ENCODE measurements at regions not wholly inside any gene's neighbourhood (a gene's known extent, or its start where the extent isn't known, plus 50 kb on each side); places are given as distances from the start of the nearest gene placed in this dataset.

DNA sequence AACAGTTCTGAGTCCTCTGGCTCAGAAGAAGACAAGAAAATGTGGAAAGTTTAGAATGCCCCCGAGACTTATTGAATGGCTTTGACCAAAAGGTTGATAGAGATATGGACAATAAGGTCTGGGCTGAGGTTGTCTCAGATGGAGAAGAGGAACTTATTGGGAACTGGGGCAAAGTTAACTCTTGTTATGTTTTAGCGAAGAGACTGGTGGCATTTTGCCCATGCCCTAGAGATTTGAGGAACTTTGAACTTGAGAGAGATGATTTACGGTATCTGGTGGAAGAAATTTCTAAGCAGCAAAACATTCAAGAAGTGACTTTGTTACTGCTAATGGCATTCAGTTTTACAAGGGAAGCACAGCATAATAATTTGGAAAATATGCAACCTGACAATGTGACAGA, 1549.3 kb upstream of the ADGRL3 start:
- no peak overlapping the region for H3K27ac Mint-ChIP-seq (ENCODE audit: unreplicated experiment)
- no peaks in the 10 kb centered on the region for H3K27me3 Mint-ChIP-seq (ENCODE audit: unreplicated experiment)
- BruUV-seq (replicated peaks), result no TSS peak
- H3K9me3 Mint-ChIP-seq (ENCODE audit: low read depth, unreplicated experiment), result peaks cover 6% of the 10 kb centered on the region
- TF ChIP-seq, protein P1, sequence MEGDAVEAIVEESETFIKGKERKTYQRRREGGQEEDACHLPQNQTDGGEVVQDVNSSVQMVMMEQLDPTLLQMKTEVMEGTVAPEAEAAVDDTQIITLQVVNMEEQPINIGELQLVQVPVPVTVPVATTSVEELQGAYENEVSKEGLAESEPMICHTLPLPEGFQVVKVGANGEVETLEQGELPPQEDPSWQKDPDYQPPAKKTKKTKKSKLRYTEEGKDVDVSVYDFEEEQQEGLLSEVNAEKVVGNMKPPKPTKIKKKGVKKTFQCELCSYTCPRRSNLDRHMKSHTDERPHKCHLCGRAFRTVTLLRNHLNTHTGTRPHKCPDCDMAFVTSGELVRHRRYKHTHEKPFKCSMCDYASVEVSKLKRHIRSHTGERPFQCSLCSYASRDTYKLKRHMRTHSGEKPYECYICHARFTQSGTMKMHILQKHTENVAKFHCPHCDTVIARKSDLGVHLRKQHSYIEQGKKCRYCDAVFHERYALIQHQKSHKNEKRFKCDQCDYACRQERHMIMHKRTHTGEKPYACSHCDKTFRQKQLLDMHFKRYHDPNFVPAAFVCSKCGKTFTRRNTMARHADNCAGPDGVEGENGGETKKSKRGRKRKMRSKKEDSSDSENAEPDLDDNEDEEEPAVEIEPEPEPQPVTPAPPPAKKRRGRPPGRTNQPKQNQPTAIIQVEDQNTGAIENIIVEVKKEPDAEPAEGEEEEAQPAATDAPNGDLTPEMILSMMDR (IDR thresholded peaks at IDR 0.05; ENCODE audit: unreplicated experiment), result no peak
- no peaks in the 10 kb centered on the region for H3K36me3 Mint-ChIP-seq (ENCODE audit: insufficient read depth, unreplicated experiment)
- no peak overlapping the region for H3K4me3 Mint-ChIP-seq (ENCODE audit: low read depth, unreplicated experiment)
- no peaks in the 10 kb centered on the region for H3K4me1 Mint-ChIP-seq (ENCODE audit: low read depth, unreplicated experiment)
- intact Hi-C loops (cut with micrococcal nuclease; ENCODE audit: unreplicated experiment), result no loop called here
- CTCF ChIA-PET, result no interaction called here
- no peak for DNase-seq

DNA sequence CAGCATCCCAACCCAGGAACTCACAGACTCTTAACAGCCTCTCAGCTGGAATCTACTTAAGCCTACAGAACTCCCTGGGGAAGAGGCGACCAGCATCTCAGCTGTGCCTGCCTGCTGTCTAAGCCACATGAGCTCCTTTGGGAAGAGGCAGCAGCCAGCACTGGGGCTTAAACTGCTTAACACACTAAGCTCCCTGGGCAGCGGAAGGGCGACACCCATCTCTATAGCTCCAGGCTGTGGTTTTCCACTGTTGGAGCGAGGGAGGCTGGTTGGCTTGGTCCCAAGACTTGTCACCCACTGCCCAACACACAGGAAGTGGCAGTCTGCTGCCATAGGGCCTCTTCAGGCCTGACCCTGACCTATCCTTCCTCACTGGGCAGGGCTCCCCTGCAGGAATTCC, 1544.1 kb upstream of the ADGRL3 start:
- TF ChIP-seq, protein P1 (IDR thresholded peaks at IDR 0.05; ENCODE audit: unreplicated experiment), result no peak
- no TSS peak for BruUV-seq (replicated peaks)
- Mint-ChIP-seq H3K4me3 (ENCODE audit: low read depth, unreplicated experiment) (no peak overlapping the region), H3K4me1 (ENCODE audit: low read depth, unreplicated experiment) (no peaks in the 10 kb centered on the region), H3K36me3 (ENCODE audit: insufficient read depth, unreplicated experiment) (no peaks in the 10 kb centered on the region), H3K27ac (ENCODE audit: unreplicated experiment) (no peak overlapping the region), H3K9me3 (ENCODE audit: low read depth, unreplicated experiment) (peaks cover 14% of the 10 kb centered on the region), H3K27me3 (ENCODE audit: unreplicated experiment) (no peaks in the 10 kb centered on the region)
- CTCF ChIA-PET, result no interaction called here
- DNase-seq, result no peak
- intact Hi-C loops (cut with micrococcal nuclease; ENCODE audit: unreplicated experiment), result no loop called here

DNA sequence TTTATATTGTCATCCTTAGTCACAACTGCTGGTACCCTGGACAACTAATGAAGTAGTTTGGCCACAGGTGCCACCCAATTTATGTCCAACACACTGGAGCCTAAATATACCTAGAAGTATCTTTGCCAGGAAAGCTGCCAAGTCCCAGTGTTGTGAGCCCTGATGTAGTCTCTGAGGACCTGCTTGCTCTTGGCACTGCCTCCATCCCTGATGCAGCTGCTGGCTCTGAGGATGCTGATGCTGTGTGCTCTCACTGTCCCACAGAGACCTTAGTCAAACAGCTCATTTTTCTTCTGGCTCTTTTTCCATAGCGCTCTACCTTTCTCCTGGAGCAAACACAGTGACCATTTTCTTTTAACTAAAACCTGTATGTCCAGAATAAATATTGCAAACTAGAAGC, 1535.4 kb upstream of the ADGRL3 start:
- DNase-seq, result no peak
- intact Hi-C loops (cut with micrococcal nuclease; ENCODE audit: unreplicated experiment), result no loop called here
- TF ChIP-seq, protein P1 (IDR thresholded peaks at IDR 0.05; ENCODE audit: unreplicated experiment), result no peak
- peaks cover 3% of the 10 kb centered on the region for H3K9me3 Mint-ChIP-seq (ENCODE audit: low read depth, unreplicated experiment)
- BruUV-seq (replicated peaks), result no TSS peak
- H3K27ac Mint-ChIP-seq (ENCODE audit: unreplicated experiment), result no peak overlapping the region
- no peaks in the 10 kb centered on the region for H3K27me3 Mint-ChIP-seq (ENCODE audit: unreplicated experiment)
- H3K4me1 Mint-ChIP-seq (ENCODE audit: low read depth, unreplicated experiment), result no peaks in the 10 kb centered on the region
- H3K36me3 Mint-ChIP-seq (ENCODE audit: insufficient read depth, unreplicated experiment), result no peaks in the 10 kb centered on the region
- CTCF ChIA-PET, result no interaction called here
- no peak overlapping the region for H3K4me3 Mint-ChIP-seq (ENCODE audit: low read depth, unreplicated experiment)

DNA sequence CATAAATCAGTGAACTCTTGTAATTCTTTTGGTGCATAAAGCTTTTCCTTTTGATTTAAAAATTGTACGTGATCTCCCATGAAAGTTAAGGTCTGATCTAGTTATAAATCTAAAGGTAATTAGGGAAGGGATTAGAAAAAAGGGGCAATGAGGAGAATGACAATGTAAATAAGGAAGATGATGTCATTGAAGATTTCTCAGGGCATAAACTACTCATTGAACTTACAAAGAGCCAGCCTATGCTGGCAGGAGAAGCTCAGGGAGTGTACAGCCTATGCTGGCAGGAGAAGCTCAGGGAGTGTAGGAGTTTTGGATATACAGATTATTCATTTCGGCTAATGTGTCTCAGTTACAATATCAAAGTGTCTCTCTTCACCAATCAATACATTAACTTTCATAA, 1533.5 kb upstream of the ADGRL3 start:
- intact Hi-C loops (cut with micrococcal nuclease; ENCODE audit: unreplicated experiment), result no loop called here
- TF ChIP-seq, protein P1 (IDR thresholded peaks at IDR 0.05; ENCODE audit: unreplicated experiment), result no peak
- no peak for DNase-seq
- Mint-ChIP-seq H3K9me3 (ENCODE audit: low read depth, unreplicated experiment) (peaks cover 3% of the 10 kb centered on the region), H3K36me3 (ENCODE audit: insufficient read depth, unreplicated experiment) (no peaks in the 10 kb centered on the region), H3K4me3 (ENCODE audit: low read depth, unreplicated experiment) (no peak overlapping the region), H3K27me3 (ENCODE audit: unreplicated experiment) (no peaks in the 10 kb centered on the region), H3K27ac (ENCODE audit: unreplicated experiment) (no peak overlapping the region), H3K4me1 (ENCODE audit: low read depth, unreplicated experiment) (no peaks in the 10 kb centered on the region)
- no TSS peak for BruUV-seq (replicated peaks)
- CTCF ChIA-PET, result no interaction called here

DNA sequence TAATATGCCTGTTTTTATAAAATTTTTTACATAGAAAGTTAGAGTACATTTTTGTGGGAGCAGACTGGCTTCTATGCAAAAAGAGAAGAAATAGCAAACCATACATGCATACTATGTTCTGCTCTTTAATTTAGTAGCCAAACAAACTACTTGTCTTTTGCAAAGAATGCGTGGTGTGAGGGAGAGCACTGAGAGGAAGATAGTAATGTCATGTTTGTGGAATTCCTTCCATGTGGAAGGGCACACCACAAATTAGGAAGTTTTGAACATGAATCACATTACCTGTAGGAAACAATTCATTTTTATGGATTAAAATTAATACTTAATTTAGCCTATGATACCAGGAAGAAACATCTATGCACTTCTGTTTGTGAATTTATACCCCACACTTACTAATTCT, 1529.1 kb upstream of the ADGRL3 start:
- Mint-ChIP-seq H3K9me3 (ENCODE audit: low read depth, unreplicated experiment) (peaks cover 3% of the 10 kb centered on the region), H3K27ac (ENCODE audit: unreplicated experiment) (no peak overlapping the region), H3K36me3 (ENCODE audit: insufficient read depth, unreplicated experiment) (no peaks in the 10 kb centered on the region), H3K4me1 (ENCODE audit: low read depth, unreplicated experiment) (no peaks in the 10 kb centered on the region), H3K4me3 (ENCODE audit: low read depth, unreplicated experiment) (no peak overlapping the region), H3K27me3 (ENCODE audit: unreplicated experiment) (no peaks in the 10 kb centered on the region)
- no peak for DNase-seq
- CTCF ChIA-PET, result no interaction called here
- TF ChIP-seq, protein P1 (IDR thresholded peaks at IDR 0.05; ENCODE audit: unreplicated experiment), result no peak
- intact Hi-C loops (cut with micrococcal nuclease; ENCODE audit: unreplicated experiment), result no loop called here
- BruUV-seq (replicated peaks), result no TSS peak

All from Calu3 (cell line).